Astrocyte (in vitro differentiated cells and primary cell): ENCODE measurements at regions not wholly inside any gene's neighbourhood (a gene's known extent, or its start where the extent isn't known, plus 50 kb on each side); places are given as distances from the start of the nearest gene placed in this dataset.

ENCODE experiments used
- DNase-seq: peaks from one replicate; pipeline ENCODE4 v3.0.0-alpha.2; 2010; ENCODE audit warnings: low read depth
- FAIRE-seq: peaks from 2 replicates; lab custom pipeline; 2011; peaks lifted over from hg19 to GRCh38; lab: Jason Lieb, UNC
- H2AFZ ChIP-seq: 2 replicates; pipeline ENCODE4 v1.6.0; 2012; ENCODE audit warnings: low read depth, low read length, inconsistent platforms
- H3K27ac ChIP-seq: 2 replicates; pipeline ENCODE4 v1.5.1; 2011; ENCODE audit warnings: low read depth, low read length, inconsistent platforms
- H3K27me3 ChIP-seq: 2 replicates; pipeline ENCODE4 v1.6.0; 2011; ENCODE audit warnings: low read length, inconsistent platforms; ENCODE audit not compliant: insufficient read depth
- H3K36me3 ChIP-seq: 2 replicates; pipeline ENCODE4 v1.5.1; 2011; ENCODE audit warnings: low read length, inconsistent platforms; ENCODE audit not compliant: insufficient read depth
- H3K4me1 ChIP-seq: 2 replicates; pipeline ENCODE4 v1.5.1; 2011; ENCODE audit warnings: low read length, inconsistent platforms; ENCODE audit not compliant: insufficient read depth
- H3K4me2 ChIP-seq: 2 replicates; pipeline ENCODE4 v1.6.0; 2012; ENCODE audit warnings: low read length, inconsistent platforms
- H3K4me3 ChIP-seq: 2 replicates; pipeline ENCODE4 v1.5.1; 2011; ENCODE audit warnings: low read depth, mild to moderate bottlenecking, low read length, inconsistent platforms; ENCODE audit not compliant: insufficient read depth
- H3K79me2 ChIP-seq: 2 replicates; pipeline ENCODE4 v1.6.0; 2012; ENCODE audit warnings: mild to moderate bottlenecking, low read length, inconsistent platforms; ENCODE audit not compliant: insufficient read depth
- H3K9ac ChIP-seq: 2 replicates; pipeline ENCODE4 v1.6.0; 2012; ENCODE audit warnings: mild to moderate bottlenecking, low read length, inconsistent platforms
- H3K9me3 ChIP-seq: 2 replicates; pipeline ENCODE4 v1.5.1; 2012; ENCODE audit warnings: low read depth, mild to moderate bottlenecking, low read length, inconsistent platforms; ENCODE audit not compliant: insufficient read depth
- H4K20me1 ChIP-seq: 2 replicates; pipeline ENCODE4 v1.6.0; 2012; ENCODE audit warnings: low read length, inconsistent platforms; ENCODE audit not compliant: insufficient read depth
- H3K27ac Mint-ChIP-seq: one replicate; pipeline ENCODE4 v1.8.0; 2021; ENCODE audit warnings: mild to moderate bottlenecking, mixed read lengths; ENCODE audit not compliant: unreplicated experiment
- H3K27me3 Mint-ChIP-seq: one replicate; pipeline ENCODE4 v1.8.0; 2021; ENCODE audit warnings: low read depth, mixed read lengths; ENCODE audit not compliant: unreplicated experiment
- H3K36me3 Mint-ChIP-seq: one replicate; pipeline ENCODE4 v1.8.0; 2021; ENCODE audit warnings: low read depth, mixed read lengths; ENCODE audit not compliant: unreplicated experiment
- H3K4me1 Mint-ChIP-seq: one replicate; pipeline ENCODE4 v1.8.0; 2021; ENCODE audit warnings: low read depth, mixed read lengths; ENCODE audit not compliant: unreplicated experiment
- H3K4me3 Mint-ChIP-seq: one replicate; pipeline ENCODE4 v1.8.0; 2021; ENCODE audit warnings: mild to moderate bottlenecking, moderate library complexity, mixed read lengths; ENCODE audit not compliant: unreplicated experiment
- H3K9me3 Mint-ChIP-seq: one replicate; pipeline ENCODE4 v1.8.0; 2021; ENCODE audit warnings: mild to moderate bottlenecking, mixed read lengths; ENCODE audit not compliant: unreplicated experiment
- CTCF ChIP-seq: IDR thresholded peaks from 2 replicates; pipeline ENCODE4 v1.5.1; 2011; ENCODE audit warnings: low read depth, mild to moderate bottlenecking, inconsistent platforms, low read length, moderate library complexity; ENCODE audit not compliant: insufficient read depth
- EZH2 ChIP-seq: IDR thresholded peaks from 2 replicates; pipeline ENCODE4 v1.6.1; 2012; ENCODE audit warnings: mild to moderate bottlenecking, low read length, inconsistent platforms; ENCODE audit not compliant: insufficient read depth

- Histone ChIP-seq H3K4me3 (no peak overlapping the region), H3K27me3 (no peaks in the 10 kb centered on the region), H2AFZ (no peak overlapping the region), H4K20me1 (no peaks in the 10 kb centered on the region), H3K9ac (no peak overlapping the region), H3K79me2 (no peaks in the 10 kb centered on the region), H3K27ac (no peak overlapping the region), H3K4me2 (no peak overlapping the region), H3K9me3 (no peaks in the 10 kb centered on the region), H3K4me1 (no peaks in the 10 kb centered on the region), H3K36me3 (no peaks in the 10 kb centered on the region)
- Mint-ChIP-seq H3K4me3 (no peak overlapping the region), H3K9me3 (peaks cover 10% of the 10 kb centered on the region), H3K27me3 (peaks cover 18% of the 10 kb centered on the region), H3K36me3 (peaks cover 2% of the 10 kb centered on the region), H3K27ac (no peak overlapping the region), H3K4me1 (no peaks in the 10 kb centered on the region)
- FAIRE-seq = no peak
- DNase-seq = no peak
- no peak for TF ChIP-seq CTCF
These were observed 64.4 kb upstream of the NANOS1 start for GRCh38 chr10:118965096-118965495.

- H3K36me3 Mint-ChIP-seq = peaks cover 2% of the 10 kb centered on the region
- H3K27ac Mint-ChIP-seq = no peak overlapping the region
- Histone ChIP-seq H4K20me1 (no peaks in the 10 kb centered on the region), H3K4me2 (no peak overlapping the region), H3K4me1 (no peaks in the 10 kb centered on the region), H3K36me3 (no peaks in the 10 kb centered on the region), H3K4me3 (no peak overlapping the region), H3K9me3 (no peaks in the 10 kb centered on the region), H3K79me2 (no peaks in the 10 kb centered on the region), H3K27me3 (no peaks in the 10 kb centered on the region), H2AFZ (no peak overlapping the region), H3K27ac (no peak overlapping the region), H3K9ac (no peak overlapping the region)
- no peak for DNase-seq
- peaks cover 10% of the 10 kb centered on the region for H3K9me3 Mint-ChIP-seq
- no peak for FAIRE-seq
- no peak for TF ChIP-seq EZH2
- no peak for TF ChIP-seq CTCF
- no peak overlapping the region for H3K4me3 Mint-ChIP-seq
- peaks cover 22% of the 10 kb centered on the region for H3K27me3 Mint-ChIP-seq
- no peaks in the 10 kb centered on the region for H3K4me1 Mint-ChIP-seq
These were observed 63.9 kb upstream of the NANOS1 start for GRCh38 chr10:118965645-118966044.

- H3K27ac Mint-ChIP-seq = no peak overlapping the region
- no peak for FAIRE-seq
- Histone ChIP-seq H3K9me3 (no peaks in the 10 kb centered on the region), H2AFZ (no peak overlapping the region), H3K4me1 (no peaks in the 10 kb centered on the region), H3K9ac (no peak overlapping the region), H3K27ac (no peak overlapping the region), H4K20me1 (no peaks in the 10 kb centered on the region), H3K27me3 (no peaks in the 10 kb centered on the region), H3K4me2 (no peak overlapping the region), H3K79me2 (no peaks in the 10 kb centered on the region), H3K36me3 (no peaks in the 10 kb centered on the region), H3K4me3 (no peak overlapping the region)
- peaks cover 2% of the 10 kb centered on the region for H3K36me3 Mint-ChIP-seq
- TF ChIP-seq CTCF (no peak), EZH2 (no peak)
- DNase-seq = no peak
- H3K9me3 Mint-ChIP-seq = peaks cover 10% of the 10 kb centered on the region
- H3K4me3 Mint-ChIP-seq = no peak overlapping the region
- peaks cover 27% of the 10 kb centered on the region for H3K27me3 Mint-ChIP-seq
- no peaks in the 10 kb centered on the region for H3K4me1 Mint-ChIP-seq
These were observed 63.3 kb upstream of the NANOS1 start for GRCh38 chr10:118966076-118966849.
